K562 (cell line): ENCODE measurements at regions not wholly inside any gene's neighbourhood (a gene's known extent, or its start where the extent isn't known, plus 50 kb on each side); places are given as distances from the start of the nearest gene placed in this dataset.

Experiments used
- ATAC-seq: fragments of 200-7000 bp; cut with Tn5 transposase; 3 replicates; pipeline ENCODE4 v1.9.1; 2020; ENCODE audit warnings: moderate library complexity
- BruUV-seq: library from RNA; stranded (reverse); fragments of 400-500 nt; replicated peaks from 2 replicates; lab custom pipeline; 2021; lab: Mats Ljungman, UMichigan
- CTCF ChIA-PET: fragments of 300-600 bp; formaldehyde crosslinking; extraction: SDS; loops from one replicate; lab custom pipeline; 2021; ENCODE audit warnings: low intra/inter-chr PET ratio; lab: Yijun Ruan, JAX
- POLR2A ChIA-PET: fragments of 300-600, 350-650 bp; sonication (Branson Sonifier 250); formaldehyde crosslinking; extraction: SDS; loops from one replicate; lab custom pipeline; 2021; ENCODE audit warnings: antibody characterized with exemption, inconsistent platforms; lab: Yijun Ruan, JAX
- DNase-seq, 4 experiments: peaks; one replicate each; pipeline versions ENCODE4 v3.0.0 to v3.0.0-alpha.2; 2011 to 2018; ENCODE audit warnings: low spot score in 3 of 4, mixed read lengths in 3 of 4; ENCODE audit errors: extremely low read depth in 1 of 4
- FAIRE-seq: peaks from 2 replicates; lab custom pipeline; 2011; peaks lifted over from hg19 to GRCh38; lab: Jason Lieb, UNC
- H2AFZ ChIP-seq: 2 replicates; pipeline ENCODE4 v1.6.0; 2011; ENCODE audit warnings: low read depth, low read length, control low read depth, inconsistent platforms
- H3K27ac ChIP-seq: fragments of 200-600 bp; 3 replicates; pipeline ENCODE4 v1.8.0; 2011; ENCODE audit warnings: low read depth, mild to moderate bottlenecking, control low read depth, inconsistent platforms, low read length, moderate library complexity, mixed read lengths; ENCODE audit errors: extremely low read depth
- H3K27me3 ChIP-seq, 2 experiments: fragments of 300-600 bp in 1 of 2; 2 replicates in 1 of 2; 3 replicates in 1 of 2; pipeline versions ENCODE4 v1.6.0 to v1.8.0; 2011; ENCODE audit warnings: inconsistent platforms in 2 of 2, low read length in 2 of 2, mild to moderate bottlenecking in 1 of 2, mixed read lengths in 1 of 2, moderate library complexity in 1 of 2; ENCODE audit not compliant: control insufficient read depth in 2 of 2, insufficient read depth in 2 of 2
- H3K36me3 ChIP-seq: fragments of 300-600 bp; 3 replicates; pipeline ENCODE4 v1.8.0; 2011; ENCODE audit warnings: mild to moderate bottlenecking, low read length, inconsistent platforms; ENCODE audit not compliant: control insufficient read depth, insufficient read depth
- H3K4me1 ChIP-seq, 2 experiments: fragments of 200-600 bp in 1 of 2; replicated peaks in 1 of 2; 2 replicates in 1 of 2; 3 replicates in 1 of 2; pipeline versions ENCODE4 v1.5.1 to v1.8.0; 2011; ENCODE audit warnings: inconsistent platforms in 2 of 2, low read length in 2 of 2, mild to moderate bottlenecking in 1 of 2, mixed read lengths in 1 of 2, moderate library complexity in 1 of 2; ENCODE audit not compliant: control insufficient read depth in 2 of 2, insufficient read depth in 2 of 2
- H3K4me2 ChIP-seq: 2 replicates; pipeline ENCODE4 v1.6.1; 2011; ENCODE audit warnings: low read length, control low read depth, inconsistent platforms, mixed read lengths; ENCODE audit not compliant: insufficient read depth
- H3K4me3 ChIP-seq: fragments of 200-600 bp; sonication (generic), shearing (Covaris generic); 2 replicates; pipeline ENCODE4 v1.5.1; 2016; ENCODE audit warnings: control low read depth, inconsistent platforms
- H3K79me2 ChIP-seq: fragments of 200-600 bp; 3 replicates; pipeline ENCODE4 v1.8.0; 2011; ENCODE audit warnings: low read length, inconsistent platforms; ENCODE audit not compliant: control insufficient read depth, insufficient read depth
- H3K9ac ChIP-seq, 2 experiments: 2 replicates each; pipeline versions ENCODE4 v1.6.0 to v1.6.1; 2011; ENCODE audit warnings: low read depth in 2 of 2, low read length in 2 of 2, control low read depth in 1 of 2, inconsistent platforms in 1 of 2, mild to moderate bottlenecking in 1 of 2, mixed read lengths in 1 of 2; ENCODE audit not compliant: insufficient read depth in 1 of 2
- H3K9me1 ChIP-seq: one replicate; pipeline ENCODE4 v1.6.0; 2011; ENCODE audit warnings: inconsistent platforms, mild to moderate bottlenecking, low read length, moderate library complexity; ENCODE audit not compliant: control insufficient read depth, insufficient read depth
- H3K9me3 ChIP-seq: replicated peaks from 2 replicates; pipeline ENCODE4 v1.5.1; 2011; ENCODE audit warnings: low read depth, low read length, inconsistent platforms; ENCODE audit not compliant: control insufficient read depth, insufficient read depth
- H4K20me1 ChIP-seq: replicated peaks from 2 replicates; pipeline ENCODE4 v1.6.1; 2011; ENCODE audit warnings: low read length, inconsistent platforms, mixed read lengths; ENCODE audit not compliant: control insufficient read depth, insufficient read depth
- CREB3 ChIP-seq: fragments of 450-650 bp; conservative IDR thresholded peaks from 2 replicates; pipeline ENCODE4 v1.6.1; 2016; ENCODE audit warnings: missing genetic modification characterization, low read depth, mild to moderate bottlenecking, missing compliant biosample characterization, moderate library complexity
- DDX20 ChIP-seq: fragments of 450-650 bp; IDR thresholded peaks from 2 replicates; pipeline ENCODE4 v1.6.1; 2016; ENCODE audit warnings: missing genetic modification characterization, low read depth, mild to moderate bottlenecking, missing compliant biosample characterization, moderate library complexity
- KDM2B ChIP-seq: fragments of 250-450 bp; sonication (Bioruptor Pico); IDR thresholded peaks from 2 replicates; pipeline ENCODE4 v1.8.0; 2021; ENCODE audit warnings: mild to moderate bottlenecking, moderate library complexity
- MAFK ChIP-seq: IDR thresholded peaks from 2 replicates; pipeline ENCODE4 v1.6.1; 2011; ENCODE audit warnings: low read length, improper control_type of control experiment
- MEF2A ChIP-seq: IDR thresholded peaks from 2 replicates; pipeline ENCODE4 v1.6.1; 2011; ENCODE audit warnings: low read depth, mild to moderate bottlenecking, low read length, moderate library complexity; ENCODE audit not compliant: control insufficient read depth
- MIER1 ChIP-seq: fragments of 450-650 bp; IDR thresholded peaks from 2 replicates; pipeline ENCODE4 v1.6.1; 2016; ENCODE audit warnings: antibody characterized with exemption, mild to moderate bottlenecking, low read depth
- PHF8 ChIP-seq: fragments of 200-600 bp; sonication (generic); IDR thresholded peaks from 2 replicates; pipeline ENCODE4 v1.6.1; 2012; ENCODE audit warnings: mixed run types, mild to moderate bottlenecking, inconsistent platforms, low read length, moderate library complexity, borderline replicate concordance
- SRSF9 ChIP-seq: fragments of 200-400 bp; formaldehyde crosslinking; IDR thresholded peaks from 2 replicates; pipeline ENCODE4 v1.6.1; 2017; ENCODE audit warnings: low read depth, low read length, borderline replicate concordance
- TEAD1 ChIP-seq, 2 experiments: fragments of 450-650 bp in 1 of 2; sonication (generic) in 1 of 2; formaldehyde crosslinking; IDR thresholded peaks; 2 replicates each; pipeline versions ENCODE4 v1.4.0 to v1.8.0; 2020 to 2022; ENCODE audit warnings: mild to moderate bottlenecking in 2 of 2, missing genetic modification reagents in 1 of 2
- U2AF2 ChIP-seq: fragments of 200-400 bp; formaldehyde crosslinking; optimal IDR thresholded peaks from 2 replicates; pipeline ENCODE3; 2017; ENCODE audit warnings: low read depth, mild to moderate bottlenecking, low read length
- ZBTB1 ChIP-seq: sonication (generic); formaldehyde crosslinking; IDR thresholded peaks from 2 replicates; pipeline ENCODE4 v1.8.1; 2023; ENCODE audit warnings: missing genetic modification reagents, low read depth, mild to moderate bottlenecking, borderline replicate concordance
- ZFP1 ChIP-seq: fragments of 450-650 bp; formaldehyde crosslinking; IDR thresholded peaks from 2 replicates; pipeline ENCODE4 v1.4.0; 2020; ENCODE audit warnings: mild to moderate bottlenecking, mixed read lengths
- ZNF586 ChIP-seq: fragments of 450-650 bp; formaldehyde crosslinking; conservative IDR thresholded peaks from 2 replicates; pipeline ENCODE4 v1.4.0; 2020; ENCODE audit warnings: mild to moderate bottlenecking, moderate library complexity
- ZNF699 ChIP-seq: fragments of 250-450 bp; sonication (Bioruptor Pico); IDR thresholded peaks from 2 replicates; pipeline ENCODE4 v1.8.0; 2021; ENCODE audit warnings: mild to moderate bottlenecking, moderate library complexity; ENCODE audit not compliant: insufficient replicate concordance
- WGBS: fragments of 100-300 bp; shearing (Covaris generic); methylation state at CpG from one replicate; pipeline ENCODE4 v1.1.6; 2016; ENCODE audit warnings: low coverage, mixed read lengths; ENCODE audit not compliant: insufficient coverage; ENCODE audit errors: missing lambda C conversion rate; 5-methylcytosine and 5-hydroxymethylcytosine counted together
- in situ Hi-C: fragments of 300-500 bp; cut with MboI; formaldehyde crosslinking; loops from 4 replicates; pipeline ENCODE4 v1.15.0; 2018; ENCODE audit warnings: inconsistent platforms, mixed read lengths
- intact Hi-C: fragments of 100-400 bp; cut with micrococcal nuclease; formaldehyde crosslinking; loops from 2 replicates; pipeline ENCODE4 v1.14.2; 2022
- TF ChIP-seq, protein P1 (sequence below), 2 experiments: IDR thresholded peaks; 2 replicates each; pipeline ENCODE4 v1.6.1; 2012; ENCODE audit warnings: improper control_type of control experiment in 2 of 2, low read depth in 2 of 2, low read length in 2 of 2, borderline replicate concordance in 1 of 2
- TF ChIP-seq, protein P2 (sequence below), 2 experiments: fragments of 450-650 bp; IDR thresholded peaks; 2 replicates each; pipeline ENCODE4 v1.6.1; 2018; ENCODE audit warnings: mild to moderate bottlenecking in 2 of 2, low read depth in 1 of 2; ENCODE audit not compliant: partially characterized antibody in 2 of 2

DNA sequence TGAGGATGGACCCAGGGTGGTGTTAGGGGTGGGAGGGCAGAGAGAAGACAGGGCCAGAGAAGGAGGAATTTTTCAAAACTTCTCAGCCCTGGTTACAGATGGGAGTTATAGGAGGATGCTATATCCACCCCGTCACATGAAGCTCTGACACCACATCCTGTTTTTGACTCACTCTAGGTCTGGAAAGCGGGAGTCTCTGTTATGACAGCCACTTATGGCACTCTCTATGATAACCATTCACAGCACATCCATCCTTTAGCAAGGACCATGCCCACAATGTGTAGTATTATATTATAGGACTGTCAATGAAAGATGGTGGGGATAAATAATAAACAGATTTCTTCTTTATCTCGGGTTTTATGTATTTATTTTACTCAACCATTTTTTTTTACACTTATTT, 461.2 kb downstream of the CDH2 start:
- Histone ChIP-seq H3K9me3 (no peaks in the 10 kb centered on the region), H4K20me1 (no peaks in the 10 kb centered on the region), H3K9me1 (no peaks in the 10 kb centered on the region), H3K27me3 (no peaks in the 10 kb centered on the region), H3K4me2 (no peak overlapping the region), H2AFZ (no peak overlapping the region), H3K27ac (no peak overlapping the region), H3K79me2 (no peaks in the 10 kb centered on the region), H3K4me1 (no peaks in the 10 kb centered on the region), H3K9ac (no peak overlapping the region), H3K36me3 (no peaks in the 10 kb centered on the region), H3K4me3 (no peak overlapping the region)
- intact Hi-C loops (no loop called here), in situ Hi-C loops (no loop called here)
- ATAC-seq: no peak
- ChIA-PET CTCF (no interaction called here), POLR2A (no interaction called here)
- 2% methylated on average over 3 of the region's 3 CpGs for WGBS
- FAIRE-seq: no peak
- DNase-seq: no peak
- BruUV-seq: no TSS peak
- TF ChIP-seq SRSF9 (no peak), MEF2A (no peak), ZFP1 (no peak), KDM2B (CRISPR knock-in tag) (no peak), DDX20 (tag) (no peak), PHF8 (no peak), ZNF586 (CRISPR knock-in tag) (no peak), MAFK (no peak), MIER1 (no peak), ZNF699 (CRISPR knock-in tag) (no peak), ZBTB1 (CRISPR knock-in tag) (no peak), CREB3 (tag) (no peak), TEAD1 (CRISPR knock-in tag; IDR thresholded peaks at IDR 0.05) (no peak), U2AF2 (no peak)
- TF ChIP-seq, protein P1, sequence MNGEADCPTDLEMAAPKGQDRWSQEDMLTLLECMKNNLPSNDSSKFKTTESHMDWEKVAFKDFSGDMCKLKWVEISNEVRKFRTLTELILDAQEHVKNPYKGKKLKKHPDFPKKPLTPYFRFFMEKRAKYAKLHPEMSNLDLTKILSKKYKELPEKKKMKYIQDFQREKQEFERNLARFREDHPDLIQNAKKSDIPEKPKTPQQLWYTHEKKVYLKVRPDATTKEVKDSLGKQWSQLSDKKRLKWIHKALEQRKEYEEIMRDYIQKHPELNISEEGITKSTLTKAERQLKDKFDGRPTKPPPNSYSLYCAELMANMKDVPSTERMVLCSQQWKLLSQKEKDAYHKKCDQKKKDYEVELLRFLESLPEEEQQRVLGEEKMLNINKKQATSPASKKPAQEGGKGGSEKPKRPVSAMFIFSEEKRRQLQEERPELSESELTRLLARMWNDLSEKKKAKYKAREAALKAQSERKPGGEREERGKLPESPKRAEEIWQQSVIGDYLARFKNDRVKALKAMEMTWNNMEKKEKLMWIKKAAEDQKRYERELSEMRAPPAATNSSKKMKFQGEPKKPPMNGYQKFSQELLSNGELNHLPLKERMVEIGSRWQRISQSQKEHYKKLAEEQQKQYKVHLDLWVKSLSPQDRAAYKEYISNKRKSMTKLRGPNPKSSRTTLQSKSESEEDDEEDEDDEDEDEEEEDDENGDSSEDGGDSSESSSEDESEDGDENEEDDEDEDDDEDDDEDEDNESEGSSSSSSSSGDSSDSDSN (IDR thresholded peaks at IDR 0.05; ENCODE audit: borderline replicate concordance in 1 of 2, low read depth in 2 of 2, low read length in 2 of 2): no peak
- TF ChIP-seq, protein P2, sequence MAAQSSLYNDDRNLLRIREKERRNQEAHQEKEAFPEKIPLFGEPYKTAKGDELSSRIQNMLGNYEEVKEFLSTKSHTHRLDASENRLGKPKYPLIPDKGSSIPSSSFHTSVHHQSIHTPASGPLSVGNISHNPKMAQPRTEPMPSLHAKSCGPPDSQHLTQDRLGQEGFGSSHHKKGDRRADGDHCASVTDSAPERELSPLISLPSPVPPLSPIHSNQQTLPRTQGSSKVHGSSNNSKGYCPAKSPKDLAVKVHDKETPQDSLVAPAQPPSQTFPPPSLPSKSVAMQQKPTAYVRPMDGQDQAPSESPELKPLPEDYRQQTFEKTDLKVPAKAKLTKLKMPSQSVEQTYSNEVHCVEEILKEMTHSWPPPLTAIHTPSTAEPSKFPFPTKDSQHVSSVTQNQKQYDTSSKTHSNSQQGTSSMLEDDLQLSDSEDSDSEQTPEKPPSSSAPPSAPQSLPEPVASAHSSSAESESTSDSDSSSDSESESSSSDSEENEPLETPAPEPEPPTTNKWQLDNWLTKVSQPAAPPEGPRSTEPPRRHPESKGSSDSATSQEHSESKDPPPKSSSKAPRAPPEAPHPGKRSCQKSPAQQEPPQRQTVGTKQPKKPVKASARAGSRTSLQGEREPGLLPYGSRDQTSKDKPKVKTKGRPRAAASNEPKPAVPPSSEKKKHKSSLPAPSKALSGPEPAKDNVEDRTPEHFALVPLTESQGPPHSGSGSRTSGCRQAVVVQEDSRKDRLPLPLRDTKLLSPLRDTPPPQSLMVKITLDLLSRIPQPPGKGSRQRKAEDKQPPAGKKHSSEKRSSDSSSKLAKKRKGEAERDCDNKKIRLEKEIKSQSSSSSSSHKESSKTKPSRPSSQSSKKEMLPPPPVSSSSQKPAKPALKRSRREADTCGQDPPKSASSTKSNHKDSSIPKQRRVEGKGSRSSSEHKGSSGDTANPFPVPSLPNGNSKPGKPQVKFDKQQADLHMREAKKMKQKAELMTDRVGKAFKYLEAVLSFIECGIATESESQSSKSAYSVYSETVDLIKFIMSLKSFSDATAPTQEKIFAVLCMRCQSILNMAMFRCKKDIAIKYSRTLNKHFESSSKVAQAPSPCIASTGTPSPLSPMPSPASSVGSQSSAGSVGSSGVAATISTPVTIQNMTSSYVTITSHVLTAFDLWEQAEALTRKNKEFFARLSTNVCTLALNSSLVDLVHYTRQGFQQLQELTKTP (IDR thresholded peaks at IDR 0.05; ENCODE audit: low read depth in 1 of 2, partially characterized antibody in 2 of 2): no peak
